ENCODE measurements at regions not wholly inside any gene's neighbourhood (a gene's known extent, or its start where the extent isn't known, plus 50 kb on each side); places are given as distances from the start of the nearest gene placed in this dataset.

DNA sequence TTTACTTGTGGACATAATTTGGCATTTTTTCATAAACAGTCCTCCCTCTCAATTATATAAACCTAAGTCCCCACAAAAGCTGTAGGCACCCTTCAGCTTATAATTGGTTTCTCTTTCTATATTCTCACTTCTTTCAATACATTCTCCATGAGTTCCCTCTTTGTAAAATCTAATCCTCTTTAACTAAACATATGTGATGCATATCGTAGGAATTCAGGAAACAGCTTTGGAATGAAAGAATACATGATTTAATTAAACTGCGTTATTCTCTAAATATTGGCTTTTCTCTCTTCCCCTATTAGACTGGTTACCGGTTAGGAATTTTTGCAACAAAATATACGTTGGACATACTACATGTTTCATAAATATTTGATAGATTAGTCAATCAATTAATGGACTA lies 1122.6 kb downstream of the FLRT2 start:
- TF ChIP-seq, protein P1, sequence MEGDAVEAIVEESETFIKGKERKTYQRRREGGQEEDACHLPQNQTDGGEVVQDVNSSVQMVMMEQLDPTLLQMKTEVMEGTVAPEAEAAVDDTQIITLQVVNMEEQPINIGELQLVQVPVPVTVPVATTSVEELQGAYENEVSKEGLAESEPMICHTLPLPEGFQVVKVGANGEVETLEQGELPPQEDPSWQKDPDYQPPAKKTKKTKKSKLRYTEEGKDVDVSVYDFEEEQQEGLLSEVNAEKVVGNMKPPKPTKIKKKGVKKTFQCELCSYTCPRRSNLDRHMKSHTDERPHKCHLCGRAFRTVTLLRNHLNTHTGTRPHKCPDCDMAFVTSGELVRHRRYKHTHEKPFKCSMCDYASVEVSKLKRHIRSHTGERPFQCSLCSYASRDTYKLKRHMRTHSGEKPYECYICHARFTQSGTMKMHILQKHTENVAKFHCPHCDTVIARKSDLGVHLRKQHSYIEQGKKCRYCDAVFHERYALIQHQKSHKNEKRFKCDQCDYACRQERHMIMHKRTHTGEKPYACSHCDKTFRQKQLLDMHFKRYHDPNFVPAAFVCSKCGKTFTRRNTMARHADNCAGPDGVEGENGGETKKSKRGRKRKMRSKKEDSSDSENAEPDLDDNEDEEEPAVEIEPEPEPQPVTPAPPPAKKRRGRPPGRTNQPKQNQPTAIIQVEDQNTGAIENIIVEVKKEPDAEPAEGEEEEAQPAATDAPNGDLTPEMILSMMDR (IDR thresholded peaks at IDR 0.05 in 2 of 3, conservative IDR thresholded peaks at IDR 0.05 in 1 of 3; ENCODE audit: control insufficient read depth in 2 of 3, extremely low read depth in 1 of 3, insufficient read depth in 1 of 3, low read depth in 3 of 3, low read length in 3 of 3): no peak
- TF ChIP-seq HCFC1 (IDR thresholded peaks at IDR 0.05; ENCODE audit: low read length): no peak
- TF ChIP-seq SP1 (IDR thresholded peaks at IDR 0.05; ENCODE audit: low read depth, low read length): no peak
